ENCODE measurements at regions not wholly inside any gene's neighbourhood (a gene's known extent, or its start where the extent isn't known, plus 50 kb on each side); places are given as distances from the start of the nearest gene placed in this dataset.

DNA sequence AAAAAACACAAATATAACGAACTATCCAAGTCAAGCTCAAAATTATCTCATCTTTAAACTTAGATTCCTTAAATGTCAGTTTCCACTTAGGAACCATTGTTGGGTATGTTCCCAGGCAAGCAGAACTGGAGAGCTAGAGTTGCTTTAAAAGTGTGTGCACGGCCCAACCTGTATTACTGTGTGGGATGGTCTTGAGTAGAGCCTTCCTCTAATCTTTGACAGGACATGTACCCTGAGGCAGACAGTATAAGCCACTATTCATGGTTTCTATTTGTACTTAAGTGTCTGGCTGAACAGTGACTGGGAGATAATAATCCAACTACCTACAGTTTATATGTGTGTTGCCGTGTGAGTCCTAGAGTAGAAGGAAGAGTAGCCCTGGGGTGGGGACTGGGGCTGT is 239.7 kb downstream of the GPD2 start:
- no peaks in the 10 kb centered on the region for H3K27me3 ChIP-seq
- TF ChIP-seq, protein P1, sequence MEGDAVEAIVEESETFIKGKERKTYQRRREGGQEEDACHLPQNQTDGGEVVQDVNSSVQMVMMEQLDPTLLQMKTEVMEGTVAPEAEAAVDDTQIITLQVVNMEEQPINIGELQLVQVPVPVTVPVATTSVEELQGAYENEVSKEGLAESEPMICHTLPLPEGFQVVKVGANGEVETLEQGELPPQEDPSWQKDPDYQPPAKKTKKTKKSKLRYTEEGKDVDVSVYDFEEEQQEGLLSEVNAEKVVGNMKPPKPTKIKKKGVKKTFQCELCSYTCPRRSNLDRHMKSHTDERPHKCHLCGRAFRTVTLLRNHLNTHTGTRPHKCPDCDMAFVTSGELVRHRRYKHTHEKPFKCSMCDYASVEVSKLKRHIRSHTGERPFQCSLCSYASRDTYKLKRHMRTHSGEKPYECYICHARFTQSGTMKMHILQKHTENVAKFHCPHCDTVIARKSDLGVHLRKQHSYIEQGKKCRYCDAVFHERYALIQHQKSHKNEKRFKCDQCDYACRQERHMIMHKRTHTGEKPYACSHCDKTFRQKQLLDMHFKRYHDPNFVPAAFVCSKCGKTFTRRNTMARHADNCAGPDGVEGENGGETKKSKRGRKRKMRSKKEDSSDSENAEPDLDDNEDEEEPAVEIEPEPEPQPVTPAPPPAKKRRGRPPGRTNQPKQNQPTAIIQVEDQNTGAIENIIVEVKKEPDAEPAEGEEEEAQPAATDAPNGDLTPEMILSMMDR (IDR thresholded peaks at IDR 0.05): no peak
- TF ChIP-seq EP300 (IDR thresholded peaks at IDR 0.05) (no peak), POLR2AphosphoS5 (IDR thresholded peaks at IDR 0.05) (no peak)

DNA sequence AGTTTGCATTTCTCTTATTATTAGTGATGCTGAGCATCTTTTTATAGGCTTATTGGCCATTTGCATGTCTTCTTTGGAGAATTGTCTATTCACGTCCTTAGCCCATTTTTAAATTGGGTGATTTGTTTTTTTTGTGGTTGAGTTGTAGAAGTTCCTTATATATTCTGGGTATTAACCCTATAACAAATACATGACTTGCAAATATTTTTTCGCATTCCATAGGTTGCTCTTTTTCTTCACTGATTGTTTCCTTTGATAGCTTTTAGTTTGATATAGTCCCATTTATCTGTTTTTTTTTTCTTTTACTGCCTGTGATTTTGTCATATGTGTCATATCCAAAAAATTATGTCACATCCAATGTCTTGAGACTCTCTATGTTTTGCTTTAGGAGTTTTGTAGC is 243.6 kb downstream of the GPD2 start:
- TF ChIP-seq EP300 (IDR thresholded peaks at IDR 0.05): no peak
- TF ChIP-seq POLR2A (IDR thresholded peaks at IDR 0.05): no peak
- TF ChIP-seq POLR2AphosphoS5 (IDR thresholded peaks at IDR 0.05): no peak
- TF ChIP-seq, protein P1 (IDR thresholded peaks at IDR 0.05): no peak
- H3K4me3 ChIP-seq: no peak overlapping the region
- WGBS, 2 donors: 86 to 89% methylated on average over 2 of the region's 2 CpGs
- intact Hi-C loops (cut with DNase I): no loop called here
- no peaks in the 10 kb centered on the region for H3K4me1 ChIP-seq
- no peaks in the 10 kb centered on the region for H3K9me3 ChIP-seq
- no peaks in the 10 kb centered on the region for H3K36me3 ChIP-seq
- H3K27me3 ChIP-seq: no peaks in the 10 kb centered on the region
- no peak for DNase-seq
- no peak overlapping the region for H3K27ac ChIP-seq

More for the DNA sequence above, 239.7 kb downstream of the GPD2 start:
- H3K4me3 ChIP-seq: no peak overlapping the region
- WGBS, 2 donors: 84 to 87% methylated on average over 3 of the region's 3 CpGs
- H3K36me3 ChIP-seq: no peaks in the 10 kb centered on the region
- intact Hi-C loops (cut with DNase I): no loop called here
- H3K4me1 ChIP-seq: no peaks in the 10 kb centered on the region
- H3K9me3 ChIP-seq: no peaks in the 10 kb centered on the region
- no peak for DNase-seq
- no peak overlapping the region for H3K27ac ChIP-seq

DNA sequence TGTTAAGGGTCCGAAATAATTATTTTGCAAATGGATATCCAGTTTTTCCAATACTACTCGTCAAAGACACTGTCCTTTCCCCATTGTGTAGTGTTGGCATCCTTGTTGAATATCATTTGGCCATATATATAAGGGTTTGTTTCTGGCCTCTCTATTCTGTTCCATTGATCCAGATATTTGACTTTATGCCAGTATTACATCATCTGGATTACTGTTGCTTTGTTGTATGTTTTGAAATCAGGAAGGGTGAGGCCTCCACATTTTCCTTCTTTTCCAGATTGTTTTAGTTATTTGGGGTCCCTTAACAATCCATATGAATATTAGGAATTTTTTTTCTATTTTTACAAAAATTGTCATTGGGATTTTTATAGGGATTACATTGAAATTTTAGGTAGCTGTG is 244.1 kb downstream of the GPD2 start:
- intact Hi-C loops (cut with DNase I): no loop called here
- Histone ChIP-seq H3K27me3 (no peaks in the 10 kb centered on the region), H3K4me3 (no peak overlapping the region), H3K27ac (no peak overlapping the region), H3K36me3 (no peaks in the 10 kb centered on the region), H3K9me3 (no peaks in the 10 kb centered on the region), H3K4me1 (no peaks in the 10 kb centered on the region)
- 91 to 97% methylated on average over 2 of the region's 2 CpGs for WGBS, 2 donors
- no peak for DNase-seq
- TF ChIP-seq EP300 (IDR thresholded peaks at IDR 0.05) (no peak), POLR2AphosphoS5 (IDR thresholded peaks at IDR 0.05) (no peak), POLR2A (IDR thresholded peaks at IDR 0.05) (no peak)
- TF ChIP-seq, protein P1 (IDR thresholded peaks at IDR 0.05): no peak

DNA sequence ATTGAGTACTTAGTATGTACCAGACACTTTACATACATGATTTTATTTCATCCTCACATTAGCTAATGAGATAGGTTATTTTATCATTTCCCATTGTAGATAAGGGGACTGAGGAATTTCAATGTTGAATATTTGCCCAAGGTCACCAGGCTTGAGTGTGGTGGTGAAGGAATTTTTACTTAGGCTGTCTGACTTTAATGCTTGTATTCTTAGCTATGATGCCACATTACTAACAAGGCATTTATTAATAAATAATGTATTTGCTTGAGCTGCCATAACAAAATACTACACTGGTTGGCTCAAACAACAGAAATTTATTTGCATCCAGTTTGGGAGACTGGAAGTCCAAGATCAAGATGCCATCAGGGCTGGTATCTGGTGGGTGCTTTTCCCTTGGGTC is 250.9 kb downstream of the GPD2 start:
- no peak overlapping the region for H3K27ac ChIP-seq
- H3K27me3 ChIP-seq: no peaks in the 10 kb centered on the region
- no peak overlapping the region for H3K4me3 ChIP-seq
- intact Hi-C loops (cut with DNase I): no loop called here
- H3K4me1 ChIP-seq: no peaks in the 10 kb centered on the region
- TF ChIP-seq POLR2AphosphoS5 (IDR thresholded peaks at IDR 0.05) (no peak), POLR2A (IDR thresholded peaks at IDR 0.05) (no peak), EP300 (IDR thresholded peaks at IDR 0.05) (no peak)
- TF ChIP-seq, protein P1 (IDR thresholded peaks at IDR 0.05): no peak
- DNase-seq: no peak
- no peaks in the 10 kb centered on the region for H3K36me3 ChIP-seq
- no peaks in the 10 kb centered on the region for H3K9me3 ChIP-seq

DNA sequence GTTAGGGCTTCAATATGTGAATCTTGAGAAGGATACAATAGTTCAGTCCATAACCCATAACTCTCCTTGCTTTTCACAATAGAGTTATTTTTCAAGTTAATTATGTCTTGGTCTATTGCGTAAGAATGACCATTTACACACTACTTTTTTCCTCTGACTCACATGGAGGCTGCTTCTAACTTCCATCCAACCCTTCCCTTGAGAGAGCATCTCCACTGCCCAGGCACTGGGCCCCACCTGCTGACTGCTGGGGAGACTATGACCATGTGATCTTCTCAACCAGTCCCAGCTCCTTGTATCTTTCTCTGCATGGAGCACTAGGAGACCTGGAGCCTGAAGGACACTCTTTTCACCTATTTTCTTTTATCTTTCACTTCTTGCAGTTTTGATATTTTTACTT is 251.5 kb downstream of the GPD2 start:
- no peak overlapping the region for H3K27ac ChIP-seq
- WGBS, 2 donors: 94 to 100% methylated on average over 1 of the region's 1 CpG
- no peak overlapping the region for H3K4me3 ChIP-seq
- no peaks in the 10 kb centered on the region for H3K9me3 ChIP-seq
- H3K27me3 ChIP-seq: no peaks in the 10 kb centered on the region
- no peak for DNase-seq
- no peaks in the 10 kb centered on the region for H3K36me3 ChIP-seq
- H3K4me1 ChIP-seq: no peaks in the 10 kb centered on the region
- TF ChIP-seq POLR2A (IDR thresholded peaks at IDR 0.05) (no peak), EP300 (IDR thresholded peaks at IDR 0.05) (no peak), POLR2AphosphoS5 (IDR thresholded peaks at IDR 0.05) (no peak)
- TF ChIP-seq, protein P1 (IDR thresholded peaks at IDR 0.05): no peak
- intact Hi-C loops (cut with DNase I): no loop called here

Data from sigmoid colon (tissue), 6 donors.